ENCODE measurements at regions not wholly inside any gene's neighbourhood (a gene's known extent, or its start where the extent isn't known, plus 50 kb on each side); places are given as distances from the start of the nearest gene placed in this dataset.

DNA sequence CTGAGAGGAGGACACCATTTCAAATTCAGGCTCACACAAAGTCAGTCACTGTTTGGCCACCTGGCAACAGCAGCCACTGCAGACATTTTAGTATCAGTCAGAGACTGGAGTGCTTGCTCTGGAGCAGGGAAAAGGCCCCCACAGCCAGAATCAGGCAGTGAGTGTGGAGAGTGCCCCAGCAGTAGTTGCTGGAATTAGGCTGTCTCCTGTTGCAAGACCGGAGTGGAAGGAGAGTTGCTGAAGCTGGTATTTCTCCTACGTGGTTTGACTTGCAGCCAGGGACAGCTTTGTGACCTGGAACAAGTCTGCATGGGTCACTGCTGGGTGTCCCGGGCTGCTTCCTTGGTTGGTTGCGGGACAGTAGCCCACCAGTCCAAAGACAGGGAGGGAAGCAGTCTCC lies 78.4 kb upstream of the TMEM168 start:
- TF ChIP-seq, protein P1, sequence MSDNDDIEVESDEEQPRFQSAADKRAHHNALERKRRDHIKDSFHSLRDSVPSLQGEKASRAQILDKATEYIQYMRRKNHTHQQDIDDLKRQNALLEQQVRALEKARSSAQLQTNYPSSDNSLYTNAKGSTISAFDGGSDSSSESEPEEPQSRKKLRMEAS (IDR thresholded peaks at IDR 0.05; ENCODE audit: low read depth), result no peak
- no peak for TF ChIP-seq EP300 (IDR thresholded peaks at IDR 0.05; ENCODE audit: borderline replicate concordance in 1 of 2, low read depth in 1 of 2, low read length in 1 of 2)
- no peak for TF ChIP-seq GABPA (IDR thresholded peaks at IDR 0.05; ENCODE audit: low read depth)
- no peak for TF ChIP-seq NRF1 (IDR thresholded peaks at IDR 0.05; ENCODE audit: low read depth, low read length)
- TF ChIP-seq, protein P2, sequence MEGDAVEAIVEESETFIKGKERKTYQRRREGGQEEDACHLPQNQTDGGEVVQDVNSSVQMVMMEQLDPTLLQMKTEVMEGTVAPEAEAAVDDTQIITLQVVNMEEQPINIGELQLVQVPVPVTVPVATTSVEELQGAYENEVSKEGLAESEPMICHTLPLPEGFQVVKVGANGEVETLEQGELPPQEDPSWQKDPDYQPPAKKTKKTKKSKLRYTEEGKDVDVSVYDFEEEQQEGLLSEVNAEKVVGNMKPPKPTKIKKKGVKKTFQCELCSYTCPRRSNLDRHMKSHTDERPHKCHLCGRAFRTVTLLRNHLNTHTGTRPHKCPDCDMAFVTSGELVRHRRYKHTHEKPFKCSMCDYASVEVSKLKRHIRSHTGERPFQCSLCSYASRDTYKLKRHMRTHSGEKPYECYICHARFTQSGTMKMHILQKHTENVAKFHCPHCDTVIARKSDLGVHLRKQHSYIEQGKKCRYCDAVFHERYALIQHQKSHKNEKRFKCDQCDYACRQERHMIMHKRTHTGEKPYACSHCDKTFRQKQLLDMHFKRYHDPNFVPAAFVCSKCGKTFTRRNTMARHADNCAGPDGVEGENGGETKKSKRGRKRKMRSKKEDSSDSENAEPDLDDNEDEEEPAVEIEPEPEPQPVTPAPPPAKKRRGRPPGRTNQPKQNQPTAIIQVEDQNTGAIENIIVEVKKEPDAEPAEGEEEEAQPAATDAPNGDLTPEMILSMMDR (IDR thresholded peaks at IDR 0.05), result no peak
- no peak for TF ChIP-seq FOXJ3 (CRISPR knock-in tag; IDR thresholded peaks at IDR 0.05)
- no peak for TF ChIP-seq GATA2 (CRISPR knock-in tag; IDR thresholded peaks at IDR 0.05)
- TF ChIP-seq TAF1 (IDR thresholded peaks at IDR 0.05; ENCODE audit: borderline replicate concordance, low read depth, low read length), result no peak
- TF ChIP-seq MXI1 (IDR thresholded peaks at IDR 0.05; ENCODE audit: low read depth, low read length), result no peak
- no peak for TF ChIP-seq RXRA (IDR thresholded peaks at IDR 0.05; ENCODE audit: borderline replicate concordance, low read depth)

Measured in SK-N-SH (cell line).